ENCODE measurements at regions not wholly inside any gene's neighbourhood (a gene's known extent, or its start where the extent isn't known, plus 50 kb on each side); places are given as distances from the start of the nearest gene placed in this dataset.

GRCh38 chr11:130550984-130551383 is 102.5 kb downstream of the ADAMTS15 start:
- no peak for TF ChIP-seq CTCF (IDR thresholded peaks at IDR 0.05; ENCODE audit: insufficient read depth, low read depth, low read length)
- no peak for DNase-seq (ENCODE audit: low read depth)
- H3K4me3 ChIP-seq (ENCODE audit: low read depth, low read length) = no peak overlapping the region

- TF ChIP-seq CTCF (IDR thresholded peaks at IDR 0.05; ENCODE audit: insufficient read depth, low read depth, low read length) = no peak
- no peak overlapping the region for H3K4me3 ChIP-seq (ENCODE audit: low read depth, low read length)
- DNase-seq (ENCODE audit: low read depth) = no peak
These were observed 102.9 kb downstream of the ADAMTS15 start for GRCh38 chr11:130551388-130551787.

- no peak overlapping the region for H3K4me3 ChIP-seq (ENCODE audit: low read depth, low read length)
- peak; percentile 48 for DNase-seq (ENCODE audit: low read depth)
- TF ChIP-seq CTCF (IDR thresholded peaks at IDR 0.05; ENCODE audit: insufficient read depth, low read depth, low read length) = no peak
These were observed 104.9 kb downstream of the ADAMTS15 start for GRCh38 chr11:130553306-130553705.

GRCh38 chr11:130554241-130555055 is 106.0 kb downstream of the ADAMTS15 start:
- DNase-seq (ENCODE audit: low read depth) = peak; percentile 50
- no peak for TF ChIP-seq CTCF (IDR thresholded peaks at IDR 0.05; ENCODE audit: insufficient read depth, low read depth, low read length)

GRCh38 chr11:130555251-130555841 is 106.9 kb downstream of the ADAMTS15 start:
- H3K4me3 ChIP-seq (ENCODE audit: low read depth, low read length) = no peak overlapping the region
- no peak for TF ChIP-seq CTCF (IDR thresholded peaks at IDR 0.05; ENCODE audit: insufficient read depth, low read depth, low read length)
- peak; percentile 27 for DNase-seq (ENCODE audit: low read depth)

More at GRCh38 chr11:130554241-130555055, 106.0 kb downstream of the ADAMTS15 start:
- H3K4me3 ChIP-seq (ENCODE audit: low read depth, low read length) = no peak overlapping the region

- DNase-seq (ENCODE audit: low read depth) = peak; percentile 99
- H3K4me3 ChIP-seq (ENCODE audit: low read depth, low read length) = no peak overlapping the region
- no peak for TF ChIP-seq CTCF (IDR thresholded peaks at IDR 0.05; ENCODE audit: insufficient read depth, low read depth, low read length)
These were observed 111.7 kb downstream of the ADAMTS15 start for GRCh38 chr11:130560000-130560780.
